ENCODE measurements at regions not wholly inside any gene's neighbourhood (a gene's known extent, or its start where the extent isn't known, plus 50 kb on each side); places are given as distances from the start of the nearest gene placed in this dataset.
"Not testable (repeated sequence)": the region's sequence is repeated elsewhere in the genome, so short reads cannot be mapped to it uniquely, and the experiment has no call there.

- no peak overlapping the region for H3K4me3 ChIP-seq
- no peak overlapping the region for H3K27ac ChIP-seq
- 73 to 93% methylated on average over 3 of the region's 3 CpGs for WGBS, 2 donors
- H3K36me3 ChIP-seq (ENCODE audit: low read depth, missing control alignments), result no peaks in the 10 kb centered on the region
- H3K4me1 ChIP-seq, result no peaks in the 10 kb centered on the region
- no peaks in the 10 kb centered on the region for H3K9me3 ChIP-seq
- H3K27me3 ChIP-seq, result no peaks in the 10 kb centered on the region
- intact Hi-C loops (cut with DNase I; ENCODE audit: low total_unique reads), result no loop called here
- TF ChIP-seq POLR2A (IDR thresholded peaks at IDR 0.05) (no peak), CTCF (IDR thresholded peaks at IDR 0.05) (no peak)
- DNase-seq, result no peak
These were observed 164.0 kb downstream of the PDCD6IP start for GRCh38 chr3:33962396-33962795.

- DNase-seq; H3K9me3 ChIP-seq; H3K4me1 ChIP-seq; intact Hi-C loops (cut with DNase I; ENCODE audit: low total_unique reads); H3K27me3 ChIP-seq; H3K36me3 ChIP-seq (ENCODE audit: low read depth, missing control alignments); H3K27ac ChIP-seq; H3K4me3 ChIP-seq: not testable (repeated sequence)
- WGBS, 2 donors, result 94 to 96% methylated on average over 6 to 7 of the region's 7 CpGs
These were observed 171.8 kb downstream of the PDCD6IP start for GRCh38 chr3:33970180-33970579.

GRCh38 chr3:33971055-33971454 is 172.6 kb downstream of the PDCD6IP start:
- intact Hi-C loops (cut with DNase I; ENCODE audit: low total_unique reads), result no loop called here
- DNase-seq, result no peak
- Histone ChIP-seq H3K36me3 (ENCODE audit: low read depth, missing control alignments) (no peaks in the 10 kb centered on the region), H3K4me3 (no peak overlapping the region), H3K4me1 (no peaks in the 10 kb centered on the region), H3K9me3 (no peaks in the 10 kb centered on the region), H3K27ac (no peak overlapping the region), H3K27me3 (no peaks in the 10 kb centered on the region)
- TF ChIP-seq POLR2A (IDR thresholded peaks at IDR 0.05) (no peak), CTCF (IDR thresholded peaks at IDR 0.05) (no peak)
- WGBS, 2 donors, result 100% methylated on average over 1 of the region's 1 CpG

GRCh38 chr3:33975463-33975862 is 177.0 kb downstream of the PDCD6IP start:
- H3K4me3 ChIP-seq, result no peak overlapping the region
- no peaks in the 10 kb centered on the region for H3K27me3 ChIP-seq
- H3K27ac ChIP-seq, result no peak overlapping the region
- no peaks in the 10 kb centered on the region for H3K4me1 ChIP-seq
- TF ChIP-seq POLR2A (IDR thresholded peaks at IDR 0.05) (no peak), CTCF (IDR thresholded peaks at IDR 0.05) (no peak)
- intact Hi-C loops (cut with DNase I; ENCODE audit: low total_unique reads), result no loop called here
- no peaks in the 10 kb centered on the region for H3K9me3 ChIP-seq
- no peaks in the 10 kb centered on the region for H3K36me3 ChIP-seq (ENCODE audit: low read depth, missing control alignments)
- 86 to 91% methylated on average over 4 of the region's 4 CpGs for WGBS, 2 donors
- no peak for DNase-seq

- no peaks in the 10 kb centered on the region for H3K27me3 ChIP-seq
- H3K36me3 ChIP-seq (ENCODE audit: low read depth, missing control alignments), result no peaks in the 10 kb centered on the region
- H3K27ac ChIP-seq, result no peak overlapping the region
- WGBS, 2 donors, result 78 to 85% methylated on average over 2 of the region's 2 CpGs
- DNase-seq, result no peak
- no peak overlapping the region for H3K4me3 ChIP-seq
- TF ChIP-seq POLR2A (IDR thresholded peaks at IDR 0.05) (no peak), CTCF (IDR thresholded peaks at IDR 0.05) (no peak)
- no peaks in the 10 kb centered on the region for H3K9me3 ChIP-seq
- intact Hi-C loops (cut with DNase I; ENCODE audit: low total_unique reads), result no loop called here
- no peaks in the 10 kb centered on the region for H3K4me1 ChIP-seq
These were observed 178.8 kb downstream of the PDCD6IP start for GRCh38 chr3:33977227-33977626.
